ENCODE measurements at regions not wholly inside any gene's neighbourhood (a gene's known extent, or its start where the extent isn't known, plus 50 kb on each side); places are given as distances from the start of the nearest gene placed in this dataset.

DNA sequence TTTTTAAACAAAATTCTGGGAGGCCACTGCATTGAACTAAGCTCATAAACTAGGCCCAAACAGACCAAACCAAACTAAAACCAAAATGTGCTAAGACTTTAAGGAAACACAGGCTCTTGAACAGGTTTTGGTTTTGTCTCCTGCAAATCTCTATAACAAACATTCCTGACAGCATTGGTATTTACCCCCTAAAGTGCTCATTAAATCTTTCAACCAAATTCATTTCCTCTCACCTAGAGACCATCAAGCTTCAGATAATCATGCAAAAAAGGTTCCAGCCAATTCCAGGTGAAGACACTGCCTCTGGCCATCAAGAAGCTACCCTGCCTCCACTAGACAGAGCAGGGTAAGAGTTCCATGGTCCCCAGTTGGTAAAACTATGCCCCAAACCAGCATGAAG, 951.2 kb upstream of the MIR17HG start:
- intact Hi-C loops (cut with DNase I; ENCODE audit: low total_unique reads), result no loop called here
- no peak for TF ChIP-seq POLR2AphosphoS5 (IDR thresholded peaks at IDR 0.05)
- no peak for TF ChIP-seq EP300 (IDR thresholded peaks at IDR 0.05; ENCODE audit: low read depth)
- TF ChIP-seq POLR2A (IDR thresholded peaks at IDR 0.05), result no peak
- TF ChIP-seq CTCF (IDR thresholded peaks at IDR 0.05), result no peak

GRCh38 chr13:90397503-90397902, 950.0 kb upstream of the MIR17HG start:
- H3K4me3 ChIP-seq, result no peak overlapping the region
- in situ Hi-C loops (cut with MboI; ENCODE audit: low pct_ligation_motif_present in 1 of 4, low pct_unique_long_range_greater_than_20kb in 1 of 4, low sequenced_read_pairs in 3 of 4), result no loop called here
- DNase-seq, result no peak
- intact Hi-C loops (cut with DNase I; ENCODE audit: low total_unique reads), result no loop called here
- H3K27ac ChIP-seq, result no peak overlapping the region
- WGBS, 2 donors (ENCODE audit: low coverage in 1 of 2), result 72 to 97% methylated on average over 4 of the region's 4 CpGs
- peaks cover 0 to 10% of the 10 kb centered on the region in 2 donors for H3K9me3 ChIP-seq
- H3K4me1 ChIP-seq, result no peaks in the 10 kb centered on the region
- no peaks in the 10 kb centered on the region for H3K36me3 ChIP-seq
- TF ChIP-seq EP300 (IDR thresholded peaks at IDR 0.05; ENCODE audit: low read depth) (no peak), POLR2A (IDR thresholded peaks at IDR 0.05) (no peak), CTCF (IDR thresholded peaks at IDR 0.05) (no peak), POLR2AphosphoS5 (IDR thresholded peaks at IDR 0.05) (no peak)
- no peaks in the 10 kb centered on the region for H3K27me3 ChIP-seq

More for the DNA sequence above, 951.2 kb upstream of the MIR17HG start:
- Histone ChIP-seq H3K9me3 (peaks cover 0 to 10% of the 10 kb centered on the region in 2 donors), H3K27me3 (no peaks in the 10 kb centered on the region), H3K27ac (no peak overlapping the region), H3K4me1 (no peaks in the 10 kb centered on the region), H3K4me3 (no peak overlapping the region), H3K36me3 (no peaks in the 10 kb centered on the region)
- no peak for DNase-seq
- in situ Hi-C loops (cut with MboI; ENCODE audit: low pct_ligation_motif_present in 1 of 4, low pct_unique_long_range_greater_than_20kb in 1 of 4, low sequenced_read_pairs in 3 of 4), result no loop called here

DNA sequence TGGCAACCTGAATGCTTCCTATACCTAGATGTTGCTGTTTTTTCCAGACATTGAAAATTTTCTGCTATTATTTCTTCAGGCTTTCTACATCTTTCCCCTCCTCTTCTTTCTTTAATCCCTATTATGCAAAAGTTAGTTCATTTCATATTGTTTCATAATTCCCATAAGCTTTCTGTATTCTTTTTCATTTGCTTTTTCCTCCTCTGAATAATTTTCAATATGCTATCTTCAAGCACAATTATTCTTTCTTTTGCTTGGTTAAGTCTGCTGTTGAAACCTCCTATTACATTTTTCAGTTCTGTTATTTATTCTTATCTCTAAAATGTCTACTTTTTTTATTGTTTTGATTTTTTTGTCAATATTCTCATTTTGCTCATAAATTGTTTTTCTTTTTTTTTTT, 947.1 kb upstream of the MIR17HG start:
- TF ChIP-seq POLR2AphosphoS5 (IDR thresholded peaks at IDR 0.05) (no peak), EP300 (IDR thresholded peaks at IDR 0.05; ENCODE audit: low read depth) (no peak), CTCF (IDR thresholded peaks at IDR 0.05) (no peak), POLR2A (IDR thresholded peaks at IDR 0.05) (no peak)
- H3K9me3 ChIP-seq, result peaks cover 0 to 10% of the 10 kb centered on the region in 2 donors
- no peak for DNase-seq
- H3K27ac ChIP-seq, result no peak overlapping the region
- no peaks in the 10 kb centered on the region for H3K36me3 ChIP-seq
- no peak overlapping the region for H3K4me3 ChIP-seq
- in situ Hi-C loops (cut with MboI; ENCODE audit: low pct_ligation_motif_present in 1 of 4, low pct_unique_long_range_greater_than_20kb in 1 of 4, low sequenced_read_pairs in 3 of 4) (no loop called here), intact Hi-C loops (cut with DNase I; ENCODE audit: low total_unique reads) (no loop called here)
- H3K27me3 ChIP-seq, result no peaks in the 10 kb centered on the region
- no peaks in the 10 kb centered on the region for H3K4me1 ChIP-seq

- TF ChIP-seq POLR2A (IDR thresholded peaks at IDR 0.05) (no peak), CTCF (IDR thresholded peaks at IDR 0.05) (no peak), EP300 (IDR thresholded peaks at IDR 0.05; ENCODE audit: low read depth) (no peak), POLR2AphosphoS5 (IDR thresholded peaks at IDR 0.05) (no peak)
- intact Hi-C loops (cut with DNase I; ENCODE audit: low total_unique reads) (no loop called here), in situ Hi-C loops (cut with MboI; ENCODE audit: low pct_ligation_motif_present in 1 of 4, low pct_unique_long_range_greater_than_20kb in 1 of 4, low sequenced_read_pairs in 3 of 4) (no loop called here)
- no peak for DNase-seq
- Histone ChIP-seq H3K4me1 (no peaks in the 10 kb centered on the region), H3K27ac (no peak overlapping the region), H3K27me3 (no peaks in the 10 kb centered on the region), H3K4me3 (no peak overlapping the region), H3K9me3 (peaks cover 0 to 10% of the 10 kb centered on the region in 2 donors), H3K36me3 (no peaks in the 10 kb centered on the region)
Measured at GRCh38 chr13:90401150-90401549, 946.3 kb upstream of the MIR17HG start.
